GM12864 (cell line): ENCODE measurements at regions not wholly inside any gene's neighbourhood (a gene's known extent, or its start where the extent isn't known, plus 50 kb on each side); places are given as distances from the start of the nearest gene placed in this dataset.
"Not testable (repeated sequence)": the region's sequence is repeated elsewhere in the genome, so short reads cannot be mapped to it uniquely, and the experiment has no call there.

Experiments
- DNase-seq: peaks from one replicate; pipeline ENCODE4 v3.0.0-alpha.2; 2011; ENCODE audit warnings: low read depth
- H3K4me3 ChIP-seq: 2 replicates; pipeline ENCODE4 v1.5.1; 2011; ENCODE audit warnings: mild to moderate bottlenecking, low read depth, low read length, control low read depth
- CTCF ChIP-seq: IDR thresholded peaks from 2 replicates; pipeline ENCODE4 v1.5.1; 2011; ENCODE audit warnings: low read depth, mild to moderate bottlenecking, moderate library complexity, low read length, control low read depth, inconsistent platforms; ENCODE audit errors: missing control alignments

GRCh38 chr3:157861076-157861765 is 245.0 kb downstream of the SHOX2 start:
- H3K4me3 ChIP-seq = no peak overlapping the region
- no peak for TF ChIP-seq CTCF
- no peak for DNase-seq

- no peak for DNase-seq
- no peak for TF ChIP-seq CTCF
- H3K4me3 ChIP-seq = no peak overlapping the region
Observed at GRCh38 chr3:157859541-157859940, 246.7 kb downstream of the SHOX2 start.

- no peak for DNase-seq
- TF ChIP-seq CTCF = no peak
- no peak overlapping the region for H3K4me3 ChIP-seq
Observed at GRCh38 chr3:157858821-157859220, 247.4 kb downstream of the SHOX2 start.

- DNase-seq = no peak
- H3K4me3 ChIP-seq = no peak overlapping the region
- TF ChIP-seq CTCF = no peak
Observed at GRCh38 chr3:157857440-157857839, 248.8 kb downstream of the SHOX2 start.

- H3K4me3 ChIP-seq = no peak overlapping the region
- DNase-seq = no peak
- TF ChIP-seq CTCF = no peak
Observed at GRCh38 chr3:157856078-157856939, 249.9 kb downstream of the SHOX2 start.

- not testable (repeated sequence) for H3K4me3 ChIP-seq, DNase-seq
Observed at GRCh38 chr3:157845839-157846238, 260.4 kb downstream of the SHOX2 start.

GRCh38 chr3:157844800-157845565 is 261.2 kb downstream of the SHOX2 start:
- TF ChIP-seq CTCF = no peak
- H3K4me3 ChIP-seq = no peak overlapping the region
- no peak for DNase-seq
